ENCODE measurements at regions not wholly inside any gene's neighbourhood (a gene's known extent, or its start where the extent isn't known, plus 50 kb on each side); places are given as distances from the start of the nearest gene placed in this dataset.

DNA sequence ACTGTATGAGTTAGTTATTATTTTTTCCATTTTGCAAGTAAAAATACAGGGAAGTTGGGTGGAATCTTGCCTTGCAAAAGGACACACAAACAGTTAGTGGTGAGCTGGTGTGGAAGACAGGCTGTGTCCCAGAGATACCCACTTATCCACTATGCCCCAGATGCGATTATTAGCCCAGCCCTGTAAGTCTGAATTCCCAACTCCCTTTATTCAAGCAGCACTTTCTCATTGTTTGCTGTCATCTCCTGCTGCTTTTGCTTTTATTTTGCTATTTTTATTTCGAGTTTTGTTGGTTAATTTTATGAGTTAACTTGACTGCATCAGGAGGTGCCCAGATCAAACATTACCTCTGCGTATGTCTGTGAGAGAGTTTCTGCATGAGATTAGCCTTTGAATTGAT lies 239.4 kb downstream of the DOK5 start:
- TF ChIP-seq, protein P1, sequence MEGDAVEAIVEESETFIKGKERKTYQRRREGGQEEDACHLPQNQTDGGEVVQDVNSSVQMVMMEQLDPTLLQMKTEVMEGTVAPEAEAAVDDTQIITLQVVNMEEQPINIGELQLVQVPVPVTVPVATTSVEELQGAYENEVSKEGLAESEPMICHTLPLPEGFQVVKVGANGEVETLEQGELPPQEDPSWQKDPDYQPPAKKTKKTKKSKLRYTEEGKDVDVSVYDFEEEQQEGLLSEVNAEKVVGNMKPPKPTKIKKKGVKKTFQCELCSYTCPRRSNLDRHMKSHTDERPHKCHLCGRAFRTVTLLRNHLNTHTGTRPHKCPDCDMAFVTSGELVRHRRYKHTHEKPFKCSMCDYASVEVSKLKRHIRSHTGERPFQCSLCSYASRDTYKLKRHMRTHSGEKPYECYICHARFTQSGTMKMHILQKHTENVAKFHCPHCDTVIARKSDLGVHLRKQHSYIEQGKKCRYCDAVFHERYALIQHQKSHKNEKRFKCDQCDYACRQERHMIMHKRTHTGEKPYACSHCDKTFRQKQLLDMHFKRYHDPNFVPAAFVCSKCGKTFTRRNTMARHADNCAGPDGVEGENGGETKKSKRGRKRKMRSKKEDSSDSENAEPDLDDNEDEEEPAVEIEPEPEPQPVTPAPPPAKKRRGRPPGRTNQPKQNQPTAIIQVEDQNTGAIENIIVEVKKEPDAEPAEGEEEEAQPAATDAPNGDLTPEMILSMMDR (IDR thresholded peaks at IDR 0.05): no peak
- no peak for TF ChIP-seq POLR2A (IDR thresholded peaks at IDR 0.05)

All from vagina (tissue), 2 donors.